Esophagus squamous epithelium (tissue), 4 donors: ENCODE measurements at regions not wholly inside any gene's neighbourhood (a gene's known extent, or its start where the extent isn't known, plus 50 kb on each side); places are given as distances from the start of the nearest gene placed in this dataset.

Experiments used
- CTCF ChIP-seq, 6 experiments: fragments of 450-650 bp in 4 of 6; fragments of 200-600 bp in 2 of 6; sonication (generic) in 2 of 6; IDR thresholded peaks; one replicate each; pipeline ENCODE4 v1.5.1; 2016 to 2019; ENCODE audit warnings: antibody characterized with exemption in 6 of 6, mild to moderate bottlenecking in 4 of 6, moderate library complexity in 4 of 6
- POLR2A ChIP-seq, 4 donors: fragments of 450-650 bp; IDR thresholded peaks; one replicate each; pipeline ENCODE4 v1.6.1; 2017; ENCODE audit warnings: antibody characterized with exemption in 4 of 4, mild to moderate bottlenecking in 4 of 4, moderate library complexity in 3 of 4

DNA sequence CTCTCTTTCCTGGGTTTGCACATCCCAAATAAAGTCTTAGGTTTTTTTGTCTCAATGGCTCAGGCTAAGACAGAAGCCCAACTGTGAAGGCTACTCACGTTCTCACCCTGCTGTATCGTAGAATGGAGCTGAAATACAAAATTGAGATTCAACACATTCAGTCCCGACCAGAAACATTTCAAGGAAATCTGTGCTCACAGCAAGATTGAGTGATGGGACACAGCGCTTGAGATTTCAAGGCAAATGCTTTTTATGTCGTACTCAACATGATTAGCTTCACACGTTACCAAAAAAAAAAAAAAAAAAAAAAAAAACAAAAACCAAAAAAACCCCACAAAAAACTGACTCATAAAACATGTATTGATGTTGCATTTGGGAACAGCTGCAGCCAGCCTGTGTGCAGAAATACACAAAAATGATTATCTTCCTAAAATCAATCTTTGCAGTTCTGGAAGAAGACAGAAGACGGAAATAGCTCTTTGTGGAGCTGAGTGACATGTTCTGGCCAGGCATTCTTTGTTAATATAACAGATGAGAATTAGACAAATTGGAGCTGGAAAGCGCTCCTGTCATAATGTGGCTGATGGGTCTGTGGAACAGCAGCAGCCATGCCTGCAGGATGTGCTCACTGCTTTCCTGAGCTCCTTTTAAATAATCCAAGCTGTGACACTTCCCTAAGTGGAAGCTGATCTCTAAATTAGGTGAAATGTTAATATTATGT lies 453.2 kb downstream of the LPIN1 start:
- TF ChIP-seq CTCF (IDR thresholded peaks at IDR 0.05) (no peak), POLR2A (IDR thresholded peaks at IDR 0.05) (no peak)
